ENCODE measurements at regions not wholly inside any gene's neighbourhood (a gene's known extent, or its start where the extent isn't known, plus 50 kb on each side); places are given as distances from the start of the nearest gene placed in this dataset.

GRCh38 chr4:27128443-27128842 lies 267.8 kb downstream of the STIM2 start:
- H3K4me1 ChIP-seq (ENCODE audit: control insufficient read depth, insufficient read depth, low read length): no peaks in the 10 kb centered on the region
- no peak overlapping the region for H2AFZ ChIP-seq (ENCODE audit: control insufficient read depth, low read depth, low read length)
- WGBS (ENCODE audit: insufficient coverage, insufficient replicate concordance, low lambda C conversion rate, missing lambda C conversion rate): 48% methylated on average over 5 of the region's 5 CpGs
- no peaks in the 10 kb centered on the region for H4K20me1 ChIP-seq (ENCODE audit: control insufficient read depth, insufficient read depth)
- DNase-seq (ENCODE audit: low read depth, low spot score): no peak
- no peak for ATAC-seq
- ChIA-PET POLR2A (no interaction called here), RAD21 (ENCODE audit: unreplicated experiment) (interaction anchor here (1.5 kb wide), 1 partner anchor 24 kb away, joined by 3 read pairs; no protein-coding TSS in a partner anchor), CTCF (no interaction called here), SMC1A (ENCODE audit: uncharacterized antibody, unreplicated experiment) (interaction anchor here (0.6 kb wide), 1 partner anchor 45 kb away, joined by 3 read pairs; no protein-coding TSS in a partner anchor)
- intact Hi-C loops (cut with micrococcal nuclease; ENCODE audit: unreplicated experiment) (no loop called here), in situ Hi-C loops (cut with MboI) (no loop called here)
- H3K36me3 ChIP-seq (ENCODE audit: control insufficient read depth in 2 of 2, insufficient read depth in 2 of 2, low read length in 1 of 2): no peaks in the 10 kb centered on the region
- H3K4me3 ChIP-seq: no peak overlapping the region
- no peaks in the 10 kb centered on the region for H3K9me3 ChIP-seq (replicated peaks; ENCODE audit: control insufficient read depth, insufficient read depth, low read length)
- no peak overlapping the region for H3K27ac ChIP-seq (ENCODE audit: control insufficient read depth, insufficient read depth)
- H3K79me2 ChIP-seq (ENCODE audit: control insufficient read depth, insufficient read depth, low read length): no peaks in the 10 kb centered on the region
- H3K27me3 ChIP-seq (replicated peaks in 1 of 2; ENCODE audit: control insufficient read depth in 2 of 2, insufficient read depth in 2 of 2, low read length in 1 of 2): no peaks in the 10 kb centered on the region
- BruUV-seq (replicated peaks): no TSS peak
- no peak overlapping the region for H3K4me2 ChIP-seq (ENCODE audit: control insufficient read depth, insufficient read depth)
- H3K9ac ChIP-seq (ENCODE audit: control insufficient read depth, insufficient read depth, low read length): no peak overlapping the region
- FAIRE-seq: no peak
- no peak for TF ChIP-seq BACH1 (IDR thresholded peaks at IDR 0.05; ENCODE audit: borderline replicate concordance)
- TF ChIP-seq ZNF24 (IDR thresholded peaks at IDR 0.05): no peak
- TF ChIP-seq GATAD2B (conservative IDR thresholded peaks at IDR 0.05; ENCODE audit: low read depth): no peak
- no peak for TF ChIP-seq ZNF687 (IDR thresholded peaks at IDR 0.05)
- no peak for TF ChIP-seq CREM (IDR thresholded peaks at IDR 0.05; ENCODE audit: low read depth)
- no peak for TF ChIP-seq SMARCA5 (IDR thresholded peaks at IDR 0.05)

Measured in GM12878 (cell line).